Right cardiac atrium (tissue), 5 donors: ENCODE measurements at regions not wholly inside any gene's neighbourhood (a gene's known extent, or its start where the extent isn't known, plus 50 kb on each side); places are given as distances from the start of the nearest gene placed in this dataset.

Experiments
- ATAC-seq, 2 donors: fragments of 200-7000 bp; cut with Tn5 transposase; one replicate each; pipeline versions ENCODE4 v1.8.0 to v1.9.1; 2020; ENCODE audit warnings: moderate library complexity in 2 of 2, mild to moderate bottlenecking in 1 of 2
- DNase-seq, 3 donors: peaks; one replicate each; pipeline ENCODE4 v3.0.0-alpha.2; 2020
- H3K27ac ChIP-seq: one replicate; pipeline ENCODE4 v1.5.1; 2013; ENCODE audit warnings: mild to moderate bottlenecking, low read length, control low read depth, moderate library complexity
- H3K27me3 ChIP-seq: one replicate; pipeline ENCODE4 v1.6.1; 2013; ENCODE audit not compliant: control insufficient read depth, insufficient read depth
- H3K4me1 ChIP-seq: one replicate; pipeline ENCODE4 v1.6.1; 2013; ENCODE audit warnings: low read length; ENCODE audit not compliant: control insufficient read depth, insufficient read depth
- H3K4me3 ChIP-seq: one replicate; pipeline ENCODE4 v1.5.1; 2013; ENCODE audit warnings: low read length, control low read depth
- H3K9me3 ChIP-seq: one replicate; pipeline ENCODE4 v1.6.1; 2013; ENCODE audit warnings: low read length; ENCODE audit not compliant: control insufficient read depth
- WGBS: extraction: QIAGEN DNeasy Blood & Tissue Kit; methylation state at CpG from one replicate; pipeline ENCODE4 v1.1.7; 2013; 5-methylcytosine and 5-hydroxymethylcytosine counted together
- intact Hi-C, 4 donors: fragments of 100-400 bp; cut with DNase I; formaldehyde crosslinking; loops; one replicate each; pipeline versions ENCODE4 v1.11.0 to v1.14.0; 2022 to 2023
- donor health status: healthy with polysubstance abuse.
- donor health status: DM: no; HTN: yes; CAD: no.
- donor health status: DM: no; HTN: no; CAD: no.
- donor health status: DM: no; HTN: yes; CAD: no; lungs with severe emphysema.
- donor health status: DM: yes; HTN: yes; CAD: no.

GRCh38 chr4:162644346-162644745 lies 480.5 kb upstream of the FSTL5 start:
- no peak for ATAC-seq
- DNase-seq = no peak
- Histone ChIP-seq H3K27ac (no peak overlapping the region), H3K4me1 (no peaks in the 10 kb centered on the region), H3K27me3 (no peaks in the 10 kb centered on the region), H3K4me3 (no peak overlapping the region), H3K9me3 (no peaks in the 10 kb centered on the region)
- intact Hi-C loops = loop anchor here in 1 of 4 donors (10.0 kb wide), 1 partner anchor 690 kb away; the partner anchor contains the start of gene NPY1R
- WGBS = 52% methylated on average over 1 of the region's 1 CpG

GRCh38 chr4:162640152-162640551 lies 476.4 kb upstream of the FSTL5 start:
- intact Hi-C loops = loop anchor here in 1 of 4 donors (10.0 kb wide), 1 partner anchor 695 kb away; the partner anchor contains the start of gene NPY1R
- Histone ChIP-seq H3K4me1 (no peaks in the 10 kb centered on the region), H3K4me3 (no peak overlapping the region), H3K9me3 (no peaks in the 10 kb centered on the region), H3K27ac (no peak overlapping the region), H3K27me3 (no peaks in the 10 kb centered on the region)
- ATAC-seq = no peak
- no peak for DNase-seq
- WGBS = 89% methylated on average over 13 of the region's 13 CpGs

GRCh38 chr4:162634390-162634789 lies 470.6 kb upstream of the FSTL5 start:
- intact Hi-C loops = no loop called here
- Histone ChIP-seq H3K27me3 (no peaks in the 10 kb centered on the region), H3K27ac (no peak overlapping the region), H3K4me3 (no peak overlapping the region), H3K9me3 (no peaks in the 10 kb centered on the region), H3K4me1 (no peaks in the 10 kb centered on the region)
- no peak for DNase-seq
- WGBS = 55% methylated on average over 2 of the region's 2 CpGs
- no peak for ATAC-seq

GRCh38 chr4:162622664-162623063 lies 458.9 kb upstream of the FSTL5 start:
- ATAC-seq = no peak
- H3K27ac ChIP-seq = no peak overlapping the region
- H3K27me3 ChIP-seq = no peaks in the 10 kb centered on the region
- 75% methylated on average over 2 of the region's 2 CpGs for WGBS
- no peak overlapping the region for H3K4me3 ChIP-seq
- H3K4me1 ChIP-seq = no peaks in the 10 kb centered on the region
- no peaks in the 10 kb centered on the region for H3K9me3 ChIP-seq
- DNase-seq = no peak
- intact Hi-C loops = no loop called here

GRCh38 chr4:162610116-162610515 lies 446.3 kb upstream of the FSTL5 start:
- Histone ChIP-seq H3K4me1 (no peaks in the 10 kb centered on the region), H3K27ac (no peak overlapping the region), H3K9me3 (no peaks in the 10 kb centered on the region), H3K27me3 (no peaks in the 10 kb centered on the region), H3K4me3 (no peak overlapping the region)
- intact Hi-C loops = no loop called here
- DNase-seq = no peak
- no peak for ATAC-seq

GRCh38 chr4:162586266-162586665 lies 422.5 kb upstream of the FSTL5 start:
- Histone ChIP-seq H3K27ac (no peak overlapping the region), H3K27me3 (no peaks in the 10 kb centered on the region), H3K4me1 (no peaks in the 10 kb centered on the region), H3K9me3 (no peaks in the 10 kb centered on the region), H3K4me3 (no peak overlapping the region)
- DNase-seq = no peak
- 80% methylated on average over 1 of the region's 1 CpG for WGBS
- intact Hi-C loops = no loop called here
- ATAC-seq = no peak

- no peaks in the 10 kb centered on the region for H3K4me1 ChIP-seq
- H3K27me3 ChIP-seq = no peaks in the 10 kb centered on the region
- DNase-seq (no peak), ATAC-seq (no peak)
- no peak overlapping the region for H3K4me3 ChIP-seq
- H3K9me3 ChIP-seq = no peaks in the 10 kb centered on the region
- intact Hi-C loops = no loop called here
- 66% methylated on average over 3 of the region's 3 CpGs for WGBS
- H3K27ac ChIP-seq = no peak overlapping the region
These were observed 418.4 kb upstream of the FSTL5 start for GRCh38 chr4:162582180-162582579.

GRCh38 chr4:162565730-162566129 lies 401.9 kb upstream of the FSTL5 start:
- H3K27ac ChIP-seq = no peak overlapping the region
- WGBS = 54% methylated on average over 4 of the region's 4 CpGs
- no peaks in the 10 kb centered on the region for H3K27me3 ChIP-seq
- DNase-seq = no peak
- intact Hi-C loops = no loop called here
- no peak for ATAC-seq
- H3K4me3 ChIP-seq = no peak overlapping the region
- H3K9me3 ChIP-seq = no peaks in the 10 kb centered on the region
- H3K4me1 ChIP-seq = no peaks in the 10 kb centered on the region

GRCh38 chr4:162560073-162560472 lies 396.3 kb upstream of the FSTL5 start:
- no peaks in the 10 kb centered on the region for H3K9me3 ChIP-seq
- no peaks in the 10 kb centered on the region for H3K4me1 ChIP-seq
- no peaks in the 10 kb centered on the region for H3K27me3 ChIP-seq
- no peak overlapping the region for H3K27ac ChIP-seq
- H3K4me3 ChIP-seq = no peak overlapping the region
- intact Hi-C loops = no loop called here
- no peak for ATAC-seq
- no peak for DNase-seq
- WGBS = 86% methylated on average over 1 of the region's 1 CpG

- no peaks in the 10 kb centered on the region for H3K27me3 ChIP-seq
- no peaks in the 10 kb centered on the region for H3K9me3 ChIP-seq
- DNase-seq (no peak), ATAC-seq (no peak)
- no peaks in the 10 kb centered on the region for H3K4me1 ChIP-seq
- intact Hi-C loops = no loop called here
- H3K4me3 ChIP-seq = no peak overlapping the region
- H3K27ac ChIP-seq = no peak overlapping the region
- 84% methylated on average over 4 of the region's 4 CpGs for WGBS
These were observed 393.8 kb upstream of the FSTL5 start for GRCh38 chr4:162557516-162558106.

- intact Hi-C loops = no loop called here
- ATAC-seq (no peak), DNase-seq (no peak)
- H3K9me3 ChIP-seq = no peaks in the 10 kb centered on the region
- H3K4me1 ChIP-seq = no peaks in the 10 kb centered on the region
- no peak overlapping the region for H3K27ac ChIP-seq
- H3K4me3 ChIP-seq = no peak overlapping the region
- 55% methylated on average over 1 of the region's 1 CpG for whole genome bisulfite sequencing
- no peaks in the 10 kb centered on the region for H3K27me3 ChIP-seq
These were observed 371.3 kb upstream of the FSTL5 start for GRCh38 chr4:162535121-162535520.

GRCh38 chr4:162523171-162523570 lies 359.4 kb upstream of the FSTL5 start:
- DNase-seq (no peak), ATAC-seq (no peak)
- H3K9me3 ChIP-seq = no peaks in the 10 kb centered on the region
- no peak overlapping the region for H3K27ac ChIP-seq
- no peaks in the 10 kb centered on the region for H3K27me3 ChIP-seq
- no peak overlapping the region for H3K4me3 ChIP-seq
- WGBS = 71% methylated on average over 4 of the region's 4 CpGs
- H3K4me1 ChIP-seq = no peaks in the 10 kb centered on the region
- intact Hi-C loops = no loop called here
